Common myeloid progenitor, CD34-positive (primary cell): ENCODE measurements at regions not wholly inside any gene's neighbourhood (a gene's known extent, or its start where the extent isn't known, plus 50 kb on each side); places are given as distances from the start of the nearest gene placed in this dataset.
"Not testable (repeated sequence)": the region's sequence is repeated elsewhere in the genome, so short reads cannot be mapped to it uniquely, and the experiment has no call there.

Experiments
- CTCF ChIA-PET: fragments of 350-600 bp; sonication (Branson Sonifier 250); formaldehyde crosslinking; loops from one replicate; lab custom pipeline; 2021; ENCODE audit warnings: antibody characterized with exemption; lab: Charles Lee
- POLR2A ChIA-PET: fragments of 350-600 bp; sonication (Branson Sonifier 250); formaldehyde crosslinking; loops from one replicate; lab custom pipeline; 2021; ENCODE audit warnings: antibody characterized with exemption; lab: Charles Lee
- DNase-seq, 3 donors: peaks; one replicate each; pipeline versions ENCODE4 v3.0.0 to v3.0.0-alpha.2; 2013
- H3K27ac ChIP-seq, 2 experiments: 1 replicate in 1 of 2; 2 replicates in 1 of 2; pipeline ENCODE4 v1.7.0; 2013; ENCODE audit warnings: inconsistent platforms in 2 of 2, low read length in 2 of 2, mild to moderate bottlenecking in 2 of 2, low read depth in 1 of 2, moderate library complexity in 1 of 2; ENCODE audit not compliant: severe bottlenecking in 2 of 2, insufficient read depth in 1 of 2, poor library complexity in 1 of 2
- H3K27me3 ChIP-seq, 5 experiments: replicated peaks in 2 of 5; 1 replicate in 3 of 5; 2 replicates in 2 of 5; pipeline versions ENCODE4 v1.6.1 to v1.7.0; 2013; ENCODE audit warnings: low read length in 4 of 5, mild to moderate bottlenecking in 2 of 5, moderate library complexity in 2 of 5, inconsistent platforms in 1 of 5; ENCODE audit not compliant: insufficient read depth in 5 of 5, control insufficient read depth in 4 of 5
- H3K36me3 ChIP-seq, 4 experiments: 1 replicate in 2 of 4; 2 replicates in 2 of 4; pipeline versions ENCODE4 v1.6.1 to v1.7.0; 2013; ENCODE audit warnings: low read length in 3 of 4, control low read depth in 1 of 4, mild to moderate bottlenecking in 1 of 4; ENCODE audit not compliant: control insufficient read depth in 4 of 4, insufficient read depth in 4 of 4
- H3K4me1 ChIP-seq, 4 experiments: 1 replicate in 3 of 4; 2 replicates in 1 of 4; pipeline versions ENCODE4 v1.6.1 to v1.7.1; 2013; ENCODE audit warnings: low read length in 3 of 4, mild to moderate bottlenecking in 3 of 4, control low read depth in 1 of 4, inconsistent platforms in 1 of 4, moderate library complexity in 1 of 4; ENCODE audit not compliant: control insufficient read depth in 4 of 4, insufficient read depth in 4 of 4; ENCODE audit errors: control extremely low read depth in 1 of 4
- H3K4me3 ChIP-seq, 7 experiments: 1 replicate in 4 of 7; 2 replicates in 3 of 7; pipeline versions ENCODE4 v1.5.1 to v1.7.0; 2013; ENCODE audit warnings: mild to moderate bottlenecking in 7 of 7, low read length in 6 of 7, moderate library complexity in 6 of 7, inconsistent platforms in 2 of 7, low read depth in 2 of 7, control low read depth in 1 of 7; ENCODE audit not compliant: insufficient read depth in 4 of 7, control insufficient read depth in 1 of 7; ENCODE audit errors: extremely low read depth in 1 of 7
- H3K9me3 ChIP-seq, 5 experiments: 1 replicate in 4 of 5; 2 replicates in 1 of 5; pipeline versions ENCODE4 v1.6.1 to v1.7.1; 2013; ENCODE audit warnings: low read length in 4 of 5, mild to moderate bottlenecking in 2 of 5, inconsistent platforms in 1 of 5, low read depth in 1 of 5, moderate library complexity in 1 of 5; ENCODE audit not compliant: control insufficient read depth in 4 of 5, insufficient read depth in 2 of 5; ENCODE audit errors: control extremely low read depth in 1 of 5
- WGBS: methylation state at CpG from one replicate; pipeline ENCODE4 v1.1.5; 2013; ENCODE audit not compliant: insufficient coverage; 5-methylcytosine and 5-hydroxymethylcytosine counted together

DNA sequence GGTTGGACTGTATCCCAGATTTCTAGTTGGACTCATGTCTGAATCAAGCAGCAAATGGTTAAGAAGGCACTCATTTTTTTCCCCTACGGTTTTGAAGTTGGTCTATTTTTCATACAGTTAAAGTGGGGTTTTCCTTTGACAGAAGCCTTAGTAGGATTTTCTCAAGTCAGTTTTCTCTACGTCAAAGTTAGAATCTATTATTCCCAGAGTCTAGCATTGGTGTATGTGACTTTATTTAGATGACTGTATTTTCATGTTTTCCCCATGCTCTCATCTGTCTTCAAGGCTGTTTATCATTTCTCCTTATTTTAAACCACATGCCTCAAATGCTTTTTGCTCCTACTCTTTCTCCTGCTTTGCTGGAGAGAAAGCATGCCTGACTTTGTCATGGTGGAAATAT lies 623.2 kb downstream of the CCSER2 start:
- peaks cover 0 to 2% (median 0%) of the 10 kb centered on the region in 5 experiments for H3K9me3 ChIP-seq
- peaks cover 0 to 2% (median 0%) of the 10 kb centered on the region in 5 experiments for H3K27me3 ChIP-seq
- no peaks in the 10 kb centered on the region for H3K36me3 ChIP-seq
- H3K4me3 ChIP-seq = no peak overlapping the region
- H3K27ac ChIP-seq = no peak overlapping the region
- no peaks in the 10 kb centered on the region for H3K4me1 ChIP-seq
- ChIA-PET POLR2A (no interaction called here), CTCF (no interaction called here)
- DNase-seq = no peak
- WGBS = 100% methylated on average over 1 of the region's 2 CpGs

DNA sequence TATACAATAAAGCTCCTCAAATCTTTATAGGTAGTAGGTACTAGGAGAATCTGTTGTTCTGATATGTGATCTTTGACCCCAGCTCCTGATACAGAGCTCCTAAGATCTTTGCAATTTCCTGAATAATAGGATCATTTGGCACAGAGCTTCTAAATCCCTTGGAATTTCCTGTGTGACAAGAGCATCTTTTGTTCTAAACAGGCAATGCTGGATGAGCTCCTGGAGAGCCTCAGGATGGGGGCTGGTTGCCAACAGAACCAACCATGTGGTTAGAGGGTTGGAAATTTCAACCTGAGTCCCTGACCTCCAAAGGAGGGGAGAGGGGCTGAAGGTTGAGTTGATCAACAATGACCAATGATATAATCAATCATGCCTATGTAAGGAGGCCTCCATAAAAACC lies 629.0 kb downstream of the CCSER2 start:
- Histone ChIP-seq H3K9me3 (peaks cover 0 to 2% (median 0%) of the 10 kb centered on the region in 5 experiments), H3K4me3 (no peak overlapping the region), H3K36me3 (no peaks in the 10 kb centered on the region), H3K27me3 (peaks cover 0 to 4% (median 0%) of the 10 kb centered on the region in 5 experiments), H3K4me1 (no peaks in the 10 kb centered on the region), H3K27ac (no peak overlapping the region)
- DNase-seq = no peak
- CTCF ChIA-PET = no interaction called here
- POLR2A ChIA-PET = no interaction called here

DNA sequence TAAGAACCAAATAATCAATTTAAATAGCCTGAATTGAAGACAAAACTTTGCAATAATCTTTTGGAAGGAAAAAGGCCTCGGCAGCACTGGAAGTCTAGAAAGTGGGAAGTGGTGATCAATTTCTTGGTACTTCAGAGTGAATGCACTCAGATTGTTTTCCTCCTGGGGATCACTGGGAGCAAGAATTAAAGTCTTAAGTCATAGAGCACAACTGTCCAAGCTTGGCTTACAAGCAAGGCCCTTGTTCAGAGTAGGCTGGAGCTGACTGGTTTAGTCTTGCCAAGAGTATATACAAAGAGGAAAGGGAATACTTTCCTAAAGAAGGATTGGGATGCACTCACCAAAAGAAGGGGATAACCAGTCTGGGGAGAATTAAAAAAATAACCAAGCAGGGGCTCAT lies 637.1 kb downstream of the CCSER2 start:
- DNase-seq = no peak
- no peak overlapping the region for H3K27ac ChIP-seq
- 100% methylated on average over 1 of the region's 1 CpG for WGBS
- ChIA-PET POLR2A (no interaction called here), CTCF (no interaction called here)
- H3K4me1 ChIP-seq = no peaks in the 10 kb centered on the region
- H3K27me3 ChIP-seq = no peaks in the 10 kb centered on the region
- H3K4me3 ChIP-seq = no peak overlapping the region
- H3K36me3 ChIP-seq = no peaks in the 10 kb centered on the region
- H3K9me3 ChIP-seq = no peaks in the 10 kb centered on the region

- no peaks in the 10 kb centered on the region for H3K9me3 ChIP-seq
- POLR2A ChIA-PET = no interaction called here
- no peaks in the 10 kb centered on the region for H3K36me3 ChIP-seq
- WGBS = 94% methylated on average over 3 of the region's 6 CpGs
- no peak overlapping the region for H3K4me3 ChIP-seq
- CTCF ChIA-PET = no interaction called here
- DNase-seq = no peak
- no peaks in the 10 kb centered on the region for H3K4me1 ChIP-seq
- no peaks in the 10 kb centered on the region for H3K27me3 ChIP-seq
- H3K27ac ChIP-seq = no peak overlapping the region
These were observed 638.5 kb downstream of the CCSER2 start for GRCh38 chr10:84966708-84967441.

DNA sequence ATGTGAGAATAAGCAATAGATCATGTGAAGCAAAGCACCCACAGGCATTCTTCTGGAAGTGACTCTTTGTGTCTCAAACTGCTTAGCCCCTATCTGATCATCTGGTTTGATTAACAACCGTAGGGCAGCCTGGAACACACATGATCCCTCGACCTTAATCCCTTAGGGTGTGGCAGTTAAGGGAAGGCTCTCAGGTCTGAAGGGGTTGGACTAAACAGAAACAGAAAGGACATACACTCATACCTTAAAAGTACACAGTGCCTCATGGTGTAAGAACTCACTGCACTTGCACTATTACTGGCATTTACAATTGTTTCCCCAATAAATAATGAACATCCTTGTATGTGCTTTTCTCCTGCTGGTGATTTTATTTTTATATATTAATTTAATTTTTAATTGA lies 640.9 kb downstream of the CCSER2 start:
- DNase-seq, CTCF ChIA-PET: not testable (repeated sequence)

GRCh38 chr10:84987039-84987438 lies 658.6 kb downstream of the CCSER2 start:
- Histone ChIP-seq H3K36me3 (no peaks in the 10 kb centered on the region), H3K4me3 (no peak overlapping the region), H3K4me1 (no peaks in the 10 kb centered on the region), H3K9me3 (no peaks in the 10 kb centered on the region), H3K27me3 (peaks cover 0 to 7% (median 2%) of the 10 kb centered on the region in 5 experiments), H3K27ac (no peak overlapping the region)
- ChIA-PET CTCF (no interaction called here), POLR2A (no interaction called here)
- no CpG with 5 or more reads among the region's 1 CpG for WGBS
- no peak for DNase-seq

More for the DNA sequence above, 640.9 kb downstream of the CCSER2 start:
- H3K27ac ChIP-seq, H3K9me3 ChIP-seq, POLR2A ChIA-PET, H3K36me3 ChIP-seq, H3K27me3 ChIP-seq, H3K4me1 ChIP-seq, H3K4me3 ChIP-seq: not testable (repeated sequence)
- WGBS = 69% methylated on average over 2 of the region's 2 CpGs

DNA sequence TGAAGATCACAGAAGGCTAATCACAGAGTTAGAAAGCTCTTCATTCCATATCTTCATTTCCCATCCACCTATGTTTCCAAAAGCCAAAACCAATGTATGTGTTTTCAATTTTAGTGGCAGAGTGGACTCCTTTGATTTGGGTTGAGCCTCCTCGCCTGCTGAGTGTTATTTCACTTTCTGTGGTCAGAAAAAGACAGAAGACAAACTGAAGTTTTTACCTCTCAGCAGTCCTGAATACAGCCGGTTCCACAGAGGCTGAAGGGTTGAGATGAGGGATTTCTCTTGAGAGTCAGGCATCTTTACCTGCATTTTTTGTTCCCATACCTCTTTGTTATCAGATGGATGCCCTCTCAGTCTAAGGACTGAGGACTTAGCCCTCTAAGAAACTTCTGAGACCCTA lies 659.6 kb downstream of the CCSER2 start:
- no peak for DNase-seq
- POLR2A ChIA-PET = no interaction called here
- CTCF ChIA-PET = no interaction called here
- no peaks in the 10 kb centered on the region for H3K4me1 ChIP-seq
- H3K27ac ChIP-seq = no peak overlapping the region
- no peaks in the 10 kb centered on the region for H3K9me3 ChIP-seq
- WGBS = 75% methylated on average over 1 of the region's 2 CpGs
- no peaks in the 10 kb centered on the region for H3K36me3 ChIP-seq
- H3K4me3 ChIP-seq = no peak overlapping the region
- peaks cover 0 to 7% (median 2%) of the 10 kb centered on the region in 5 experiments for H3K27me3 ChIP-seq
